Sciatic nerve (tissue), 2 donors: ENCODE measurements at regions not wholly inside any gene's neighbourhood (a gene's known extent, or its start where the extent isn't known, plus 50 kb on each side); places are given as distances from the start of the nearest gene placed in this dataset.

ENCODE experiments used
- ATAC-seq: fragments of 200-7000 bp; cut with Tn5 transposase; one replicate; pipeline ENCODE4 v1.9.1; 2020; ENCODE audit warnings: mild to moderate bottlenecking, moderate library complexity
- DNase-seq: peaks from one replicate; pipeline ENCODE4 v3.0.0-alpha.2; 2020; ENCODE audit warnings: low spot score
- intact Hi-C: fragments of 100-400 bp; cut with DNase I; formaldehyde crosslinking; loops from one replicate; pipeline ENCODE4 v1.14.2; 2022
- donor health status: DM: no; HTN: no; CAD: no.
- donor health status: DM: no; HTN: no; CAD: no.

GRCh38 chr17:77317091-77317750, 176.5 kb downstream of the SEC14L1 start:
- ATAC-seq (no peak), DNase-seq (peak; percentile 55)
- intact Hi-C loops, result no loop called here

GRCh38 chr17:77318021-77318420, 177.3 kb downstream of the SEC14L1 start:
- ATAC-seq, result no peak
- DNase-seq, result peak; percentile 51
- intact Hi-C loops, result no loop called here

GRCh38 chr17:77318491-77319210, 177.9 kb downstream of the SEC14L1 start:
- DNase-seq (peak; percentile 75), ATAC-seq (no peak)
- intact Hi-C loops, result no loop called here

GRCh38 chr17:77319211-77320043, 178.7 kb downstream of the SEC14L1 start:
- ATAC-seq, result peak; percentile 72
- DNase-seq, result peak; percentile 91
- intact Hi-C loops, result no loop called here

- ATAC-seq, result peak; percentile 58
Measured at GRCh38 chr17:77320044-77320440, 179.3 kb downstream of the SEC14L1 start.

GRCh38 chr17:77320485-77321256, 179.9 kb downstream of the SEC14L1 start:
- intact Hi-C loops, result no loop called here
- peak; percentile 11 for ATAC-seq
- peak; percentile 84 for DNase-seq

More at GRCh38 chr17:77320044-77320440, 179.3 kb downstream of the SEC14L1 start:
- intact Hi-C loops, result no loop called here
- peak; percentile 79 for DNase-seq

GRCh38 chr17:77321649-77322513, 181.1 kb downstream of the SEC14L1 start:
- ATAC-seq, result peak; percentile 4
- intact Hi-C loops, result no loop called here
- DNase-seq, result peak; percentile 78

GRCh38 chr17:77322514-77323412, 182.0 kb downstream of the SEC14L1 start:
- DNase-seq (peak; percentile 90), ATAC-seq (peak; percentile 57)
- intact Hi-C loops, result no loop called here

- ATAC-seq (peak; percentile 0), DNase-seq (peak; percentile 83)
- intact Hi-C loops, result no loop called here
Measured at GRCh38 chr17:77323413-77324171, 182.8 kb downstream of the SEC14L1 start.

- DNase-seq (peak; percentile 60), ATAC-seq (no peak)
- intact Hi-C loops, result no loop called here
Measured at GRCh38 chr17:77324227-77324626, 183.5 kb downstream of the SEC14L1 start.

- intact Hi-C loops, result loop anchor here (5.0 kb wide), 2 partner anchors 102 to 172 kb away; no protein-coding TSS in a partner anchor
- DNase-seq (no peak), ATAC-seq (no peak)
Measured at GRCh38 chr17:77325577-77326075, 184.9 kb downstream of the SEC14L1 start.

- peak; percentile 69 for DNase-seq
- intact Hi-C loops, result loop anchor here (5.0 kb wide), 2 partner anchors 101 to 171 kb away; no protein-coding TSS in a partner anchor
- no peak for ATAC-seq
Measured at GRCh38 chr17:77326076-77326591, 185.4 kb downstream of the SEC14L1 start.

GRCh38 chr17:77326636-77327035, 185.9 kb downstream of the SEC14L1 start:
- intact Hi-C loops, result loop anchor here (5.0 kb wide), 2 partner anchors 101 to 171 kb away; no protein-coding TSS in a partner anchor
- ATAC-seq (no peak), DNase-seq (peak; percentile 42)

- ATAC-seq (no peak), DNase-seq (peak; percentile 65)
- intact Hi-C loops, result loop anchor here (5.0 kb wide), 2 partner anchors 100 to 170 kb away; no protein-coding TSS in a partner anchor
Measured at GRCh38 chr17:77327181-77327565, 186.4 kb downstream of the SEC14L1 start.

GRCh38 chr17:77327566-77328464, 187.0 kb downstream of the SEC14L1 start:
- intact Hi-C loops, result loop anchor here (5.0 kb wide), 2 partner anchors 99 to 169 kb away; no protein-coding TSS in a partner anchor
- ATAC-seq (no peak), DNase-seq (peak; percentile 56)
